Neuronal stem cell (in vitro differentiated cells): ENCODE measurements at regions not wholly inside any gene's neighbourhood (a gene's known extent, or its start where the extent isn't known, plus 50 kb on each side); places are given as distances from the start of the nearest gene placed in this dataset.

ENCODE experiments used
- DNase-seq: peaks from one replicate; pipeline ENCODE4 v3.0.0-alpha.2; 2013; ENCODE audit warnings: low spot score
- H2AFZ ChIP-seq: one replicate; pipeline ENCODE4 v1.6.1; 2013; ENCODE audit warnings: mild to moderate bottlenecking, low read length, inconsistent platforms
- H2AK5ac ChIP-seq: 2 replicates; pipeline ENCODE4 v1.6.1; 2013; ENCODE audit warnings: low read depth, mild to moderate bottlenecking, inconsistent platforms, low read length, moderate library complexity, mixed read lengths
- H2BK120ac ChIP-seq: 2 replicates; pipeline ENCODE4 v1.6.1; 2013; ENCODE audit warnings: low read depth, mild to moderate bottlenecking, inconsistent platforms, low read length, moderate library complexity, mixed read lengths
- H2BK12ac ChIP-seq: one replicate; pipeline ENCODE4 v1.6.1; 2013; ENCODE audit warnings: low read length, inconsistent platforms
- H2BK15ac ChIP-seq: 2 replicates; pipeline ENCODE4 v1.6.1; 2013; ENCODE audit warnings: mild to moderate bottlenecking, low read length, inconsistent platforms, mixed read lengths
- H2BK5ac ChIP-seq: one replicate; pipeline ENCODE4 v1.6.1; 2013; ENCODE audit warnings: inconsistent platforms, mild to moderate bottlenecking, low read length, moderate library complexity
- H3K14ac ChIP-seq: one replicate; pipeline ENCODE4 v1.6.1; 2013; ENCODE audit warnings: low read length, inconsistent platforms
- H3K18ac ChIP-seq: 2 replicates; pipeline ENCODE4 v1.6.1; 2013; ENCODE audit warnings: low read length, inconsistent platforms
- H3K23ac ChIP-seq: 2 replicates; pipeline ENCODE4 v1.6.1; 2013; ENCODE audit warnings: low read depth, mild to moderate bottlenecking, mixed read lengths, low read length, inconsistent platforms; ENCODE audit not compliant: poor library complexity
- H3K27ac ChIP-seq: replicated peaks from 3 replicates; pipeline ENCODE4 v1.5.1; 2013; ENCODE audit warnings: low read length, inconsistent platforms
- H3K27me3 ChIP-seq, 3 experiments: 2 replicates each; pipeline ENCODE4 v1.6.1; 2013; ENCODE audit warnings: low read length in 3 of 3, mild to moderate bottlenecking in 2 of 3, inconsistent platforms in 1 of 3, low read depth in 1 of 3, mixed read lengths in 1 of 3, moderate library complexity in 1 of 3; ENCODE audit not compliant: control insufficient read depth in 3 of 3, insufficient read depth in 3 of 3
- H3K36me3 ChIP-seq, 2 donors: replicated peaks in 1 of 2; 2 replicates each; pipeline ENCODE4 v1.6.1; 2013; ENCODE audit warnings: low read length in 2 of 2; ENCODE audit not compliant: control insufficient read depth in 2 of 2, insufficient read depth in 2 of 2
- H3K4ac ChIP-seq: 2 replicates; pipeline ENCODE4 v1.6.1; 2013; ENCODE audit warnings: inconsistent platforms, mild to moderate bottlenecking, low read length, moderate library complexity
- H3K4me1 ChIP-seq, 2 donors: 1 replicate in 1 of 2; 2 replicates in 1 of 2; pipeline ENCODE4 v1.6.1; 2013; ENCODE audit warnings: low read length in 2 of 2, low read depth in 1 of 2; ENCODE audit not compliant: control insufficient read depth in 2 of 2, insufficient read depth in 1 of 2
- H3K4me2 ChIP-seq: one replicate; pipeline ENCODE4 v1.6.1; 2013; ENCODE audit warnings: mild to moderate bottlenecking, low read length, inconsistent platforms; ENCODE audit not compliant: insufficient read depth, poor library complexity, severe bottlenecking
- H3K4me3 ChIP-seq, 2 donors: 2 replicates each; pipeline ENCODE4 v1.5.1; 2013; ENCODE audit warnings: low read length in 2 of 2, mild to moderate bottlenecking in 2 of 2, inconsistent platforms in 1 of 2, moderate library complexity in 1 of 2
- H3K79me1 ChIP-seq: one replicate; pipeline ENCODE4 v1.6.1; 2013; ENCODE audit warnings: low read depth, mild to moderate bottlenecking, inconsistent platforms, low read length, moderate library complexity
- H3K9ac ChIP-seq: one replicate; pipeline ENCODE4 v1.6.1; 2013; ENCODE audit warnings: mild to moderate bottlenecking, low read depth, low read length, inconsistent platforms; ENCODE audit not compliant: poor library complexity
- H3K9me3 ChIP-seq, 2 donors: replicated peaks in 1 of 2; 2 replicates each; pipeline versions ENCODE3 to v1.6.1; 2013; ENCODE audit warnings: low read length in 2 of 2, mild to moderate bottlenecking in 2 of 2, inconsistent platforms in 1 of 2, low read depth in 1 of 2, mixed read lengths in 1 of 2, moderate library complexity in 1 of 2; ENCODE audit not compliant: control insufficient read depth in 2 of 2, insufficient read depth in 1 of 2
- H4K8ac ChIP-seq: one replicate; pipeline ENCODE4 v1.6.1; 2013; ENCODE audit warnings: low read depth, mild to moderate bottlenecking, inconsistent platforms, low read length, moderate library complexity
- H4K91ac ChIP-seq: one replicate; pipeline ENCODE4 v1.6.1; 2013; ENCODE audit warnings: low read length, low read depth, mild to moderate bottlenecking, inconsistent platforms; ENCODE audit not compliant: poor library complexity
- WGBS, 2 donors: extraction: QIAGEN DNeasy Blood & Tissue Kit; methylation state at CpG; one replicate each; pipeline ENCODE4 v1.1.7; 2013; ENCODE audit warnings: missing lambda C conversion rate in 2 of 2, mixed read lengths in 1 of 2; ENCODE audit not compliant: insufficient read length in 2 of 2, insufficient replicate concordance in 1 of 2; ENCODE audit errors: extremely low coverage in 2 of 2; 5-methylcytosine and 5-hydroxymethylcytosine counted together

GRCh38 chr12:89783359-89784060 lies 74.9 kb upstream of the ATP2B1 start:
- Histone ChIP-seq H3K18ac (no peak overlapping the region), H2AK5ac (no peak overlapping the region), H4K8ac (no peak overlapping the region), H2AFZ (no peak overlapping the region), H3K4me1 (peaks cover 0 to 2% of the 10 kb centered on the region in 2 donors), H3K36me3 (no peaks in the 10 kb centered on the region), H3K9ac (no peak overlapping the region), H2BK120ac (no peak overlapping the region), H3K79me1 (no peaks in the 10 kb centered on the region), H3K9me3 (peaks cover 2 to 7% of the 10 kb centered on the region in 2 donors), H3K23ac (no peak overlapping the region), H3K14ac (no peak overlapping the region), H3K4me3 (no peak overlapping the region), H3K27ac (no peak overlapping the region), H2BK12ac (no peak overlapping the region), H3K4me2 (no peak overlapping the region), H4K91ac (no peak overlapping the region), H2BK5ac (no peak overlapping the region), H3K27me3 (no peaks in the 10 kb centered on the region), H2BK15ac (no peak overlapping the region), H3K4ac (no peak overlapping the region)
- no CpG with 5 or more reads among the region's 3 CpGs for WGBS, 2 donors
- DNase-seq, result no peak

- Histone ChIP-seq H3K4me3 (no peak overlapping the region), H3K4me2 (no peak overlapping the region), H2BK12ac (no peak overlapping the region), H2BK5ac (no peak overlapping the region), H3K4me1 (peaks cover 0 to 2% of the 10 kb centered on the region in 2 donors), H3K9me3 (peaks cover 2 to 7% of the 10 kb centered on the region in 2 donors), H4K91ac (no peak overlapping the region), H2BK120ac (no peak overlapping the region), H2BK15ac (no peak overlapping the region), H2AFZ (no peak overlapping the region), H2AK5ac (no peak overlapping the region), H4K8ac (no peak overlapping the region), H3K18ac (no peak overlapping the region), H3K23ac (no peak overlapping the region), H3K9ac (no peak overlapping the region), H3K4ac (no peak overlapping the region), H3K36me3 (no peaks in the 10 kb centered on the region), H3K14ac (no peak overlapping the region), H3K79me1 (no peaks in the 10 kb centered on the region), H3K27me3 (no peaks in the 10 kb centered on the region), H3K27ac (no peak overlapping the region)
- no CpG with 5 or more reads among the region's 1 CpG for WGBS, 2 donors
- DNase-seq, result no peak
Observed at GRCh38 chr12:89782807-89783206, 74.2 kb upstream of the ATP2B1 start.

GRCh38 chr12:89781946-89782550 lies 73.4 kb upstream of the ATP2B1 start:
- no CpG with 5 or more reads among the region's 2 CpGs for WGBS, 2 donors

GRCh38 chr12:89781156-89781555 lies 72.5 kb upstream of the ATP2B1 start:
- Histone ChIP-seq H4K8ac (no peak overlapping the region), H4K91ac (no peak overlapping the region), H3K23ac (no peak overlapping the region), H2BK12ac (no peak overlapping the region), H2BK15ac (no peak overlapping the region), H3K4me2 (no peak overlapping the region), H3K79me1 (no peaks in the 10 kb centered on the region), H3K4me1 (peaks cover 0 to 2% of the 10 kb centered on the region in 2 donors), H3K36me3 (no peaks in the 10 kb centered on the region), H3K4ac (no peak overlapping the region), H3K9me3 (peaks cover 1 to 2% of the 10 kb centered on the region in 2 donors), H3K27ac (no peak overlapping the region), H3K14ac (no peak overlapping the region), H3K27me3 (no peaks in the 10 kb centered on the region), H3K4me3 (no peak overlapping the region), H2AFZ (no peak overlapping the region), H3K9ac (no peak overlapping the region), H2AK5ac (no peak overlapping the region), H2BK5ac (no peak overlapping the region), H3K18ac (no peak overlapping the region), H2BK120ac (no peak overlapping the region)
- no CpG with 5 or more reads among the region's 1 CpG for WGBS, 2 donors
- no peak for DNase-seq

More at GRCh38 chr12:89781946-89782550, 73.4 kb upstream of the ATP2B1 start:
- H3K4me2 ChIP-seq, result no peak overlapping the region
- H3K14ac ChIP-seq, result no peak overlapping the region
- no peak overlapping the region for H3K4me3 ChIP-seq
- no peak overlapping the region for H2BK12ac ChIP-seq
- DNase-seq, result no peak
- no peak overlapping the region for H3K18ac ChIP-seq
- H3K27me3 ChIP-seq, result no peaks in the 10 kb centered on the region
- H3K79me1 ChIP-seq, result no peaks in the 10 kb centered on the region
- no peak overlapping the region for H3K4ac ChIP-seq
- no peaks in the 10 kb centered on the region for H3K36me3 ChIP-seq
- H2BK15ac ChIP-seq, result no peak overlapping the region
- H3K9me3 ChIP-seq, result peaks cover 2 to 7% of the 10 kb centered on the region in 2 donors
- no peak overlapping the region for H3K23ac ChIP-seq
- H3K27ac ChIP-seq, result no peak overlapping the region
- no peak overlapping the region for H2AFZ ChIP-seq
- H2BK120ac ChIP-seq, result no peak overlapping the region
- no peak overlapping the region for H3K9ac ChIP-seq
- H4K91ac ChIP-seq, result no peak overlapping the region
- no peak overlapping the region for H2BK5ac ChIP-seq
- H2AK5ac ChIP-seq, result no peak overlapping the region
- peaks cover 0 to 2% of the 10 kb centered on the region in 2 donors for H3K4me1 ChIP-seq
- no peak overlapping the region for H4K8ac ChIP-seq
